HG03575 (cell line): ENCODE measurements at regions not wholly inside any gene's neighbourhood (a gene's known extent, or its start where the extent isn't known, plus 50 kb on each side); places are given as distances from the start of the nearest gene placed in this dataset.
"Not testable (repeated sequence)": the region's sequence is repeated elsewhere in the genome, so short reads cannot be mapped to it uniquely, and the experiment has no call there.

Source experiments
- ATAC-seq: cut with Tn5 transposase; IDR thresholded peaks from one replicate; pipeline ENCODE4 v1.9.1; 2021; ENCODE audit not compliant: unreplicated experiment, insufficient number of reproducible peaks, low FRiP score; ENCODE audit errors: extremely low read depth

DNA sequence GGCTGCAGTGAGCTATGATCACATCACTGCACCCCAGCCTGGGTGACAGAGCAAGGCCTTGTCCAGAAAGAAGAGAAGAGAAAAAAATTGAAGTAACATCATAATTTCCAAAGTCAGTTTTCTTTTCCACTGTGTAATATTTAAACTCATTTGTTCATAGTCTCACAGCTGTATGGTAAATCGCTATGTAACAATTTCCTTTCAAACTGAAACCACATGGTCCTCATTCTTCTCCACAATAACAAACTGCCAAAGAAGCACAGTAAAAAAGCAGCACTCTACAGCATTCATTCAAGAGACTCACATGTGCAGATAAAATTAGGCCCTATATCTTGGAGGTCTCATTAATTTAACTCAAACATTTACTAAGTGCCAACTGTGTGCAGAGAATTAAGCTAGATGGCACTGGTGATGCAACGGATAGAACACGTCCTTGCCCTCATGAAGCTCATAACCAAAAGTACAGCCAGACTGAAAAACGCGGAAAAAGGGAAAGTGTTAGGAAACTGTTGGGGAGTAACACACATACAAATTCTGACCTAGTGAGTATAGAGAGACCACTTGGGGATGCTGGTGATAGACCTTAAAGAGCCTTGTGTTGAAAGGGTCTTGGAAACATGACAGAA is 174.0 kb upstream of the KCTD7 start:
- ATAC-seq: no peak

GRCh38 chr7:66455432-66455831 is 173.2 kb upstream of the KCTD7 start:
- not testable (repeated sequence) for ATAC-seq

DNA sequence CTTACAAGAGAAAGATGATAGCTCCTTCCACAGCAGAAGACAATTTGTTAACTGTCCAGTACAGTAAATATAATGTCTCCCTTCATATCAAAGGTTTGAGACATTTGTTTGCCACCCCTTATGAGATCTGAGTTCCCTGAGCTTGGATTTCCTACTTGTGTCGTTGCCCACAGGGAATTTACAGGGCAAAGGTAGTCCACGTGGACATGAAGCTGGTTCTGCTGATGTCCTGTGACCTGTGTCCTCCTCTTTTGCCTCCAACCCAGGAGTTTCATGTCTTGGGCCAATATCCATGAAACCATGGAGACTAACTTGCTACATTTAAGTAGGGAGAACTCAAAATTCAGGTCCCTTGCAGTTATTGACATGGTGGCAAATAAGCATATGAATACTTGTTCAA is 172.2 kb upstream of the KCTD7 start:
- ATAC-seq: not testable (repeated sequence)

GRCh38 chr7:66458991-66459390 is 169.7 kb upstream of the KCTD7 start:
- ATAC-seq: not testable (repeated sequence)

DNA sequence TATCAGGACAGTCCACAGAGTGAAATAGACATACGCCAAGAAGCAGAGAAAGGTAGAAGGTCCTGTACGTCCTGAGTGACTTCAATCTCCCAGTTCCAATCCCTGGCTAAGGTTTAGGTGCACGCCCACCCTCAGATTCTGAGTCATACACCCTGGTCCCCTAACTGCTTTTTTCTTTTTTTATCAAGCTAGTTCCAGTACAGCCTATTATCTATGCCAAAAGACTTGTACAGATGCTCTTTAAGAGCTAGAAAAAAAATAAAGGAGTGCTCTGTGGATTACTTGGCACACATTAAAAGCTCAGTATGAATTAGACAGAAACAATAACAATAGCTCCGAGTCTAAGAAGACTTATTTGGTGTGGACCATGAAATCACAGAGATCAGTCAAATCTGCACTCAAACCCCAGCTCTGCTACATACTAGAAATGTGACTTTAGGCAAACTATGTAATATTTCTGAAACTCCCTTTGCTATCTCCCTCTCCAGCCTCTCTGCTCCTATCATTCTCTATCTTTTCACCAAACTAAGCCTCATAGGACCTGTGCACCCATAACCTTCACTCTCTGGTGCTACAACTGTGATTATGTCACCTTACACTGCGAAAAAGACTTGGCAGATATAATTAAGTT is 168.8 kb upstream of the KCTD7 start:
- not testable (repeated sequence) for ATAC-seq

DNA sequence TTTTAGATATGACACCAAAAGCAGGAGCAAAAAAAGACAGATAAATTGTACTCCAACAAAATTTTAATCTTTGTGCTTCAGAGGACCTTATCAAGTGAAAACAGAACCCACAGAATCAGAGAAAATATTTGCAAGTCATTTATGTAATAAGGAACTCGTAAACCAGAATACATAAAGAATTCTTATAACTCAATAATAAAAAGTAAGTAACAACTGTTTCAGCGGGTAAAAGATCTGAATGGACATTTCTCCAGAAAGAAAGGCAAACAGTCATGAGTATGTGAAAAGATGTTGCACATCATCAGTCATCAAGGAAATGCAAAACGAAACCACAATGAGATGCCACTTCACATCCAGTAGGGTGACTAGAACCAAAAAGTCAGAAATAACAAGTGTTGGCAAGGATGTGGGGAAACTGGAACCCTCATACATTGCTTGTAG is 167.7 kb upstream of the KCTD7 start:
- no peak for ATAC-seq

GRCh38 chr7:66461397-66461796 is 167.3 kb upstream of the KCTD7 start:
- ATAC-seq: not testable (repeated sequence)

DNA sequence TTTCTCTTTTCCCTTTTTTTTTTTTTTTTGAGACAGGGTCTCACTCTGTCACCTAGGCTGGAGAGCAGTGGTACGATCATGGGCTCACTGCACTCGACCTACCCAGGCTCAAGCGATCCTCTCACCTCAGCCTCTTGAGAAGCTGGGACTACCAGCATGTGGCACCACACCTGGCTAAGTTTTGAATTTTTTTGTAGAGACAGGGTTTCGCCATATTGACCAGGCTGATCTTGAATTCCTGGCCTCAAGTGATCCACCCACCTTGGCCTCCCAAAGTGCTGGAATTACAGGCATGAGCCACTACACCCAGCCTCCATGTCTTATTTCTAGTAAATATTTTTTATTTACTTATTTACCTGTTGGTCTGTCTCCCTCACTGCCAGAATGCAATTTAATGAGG is 165.8 kb upstream of the KCTD7 start:
- ATAC-seq: not testable (repeated sequence)

DNA sequence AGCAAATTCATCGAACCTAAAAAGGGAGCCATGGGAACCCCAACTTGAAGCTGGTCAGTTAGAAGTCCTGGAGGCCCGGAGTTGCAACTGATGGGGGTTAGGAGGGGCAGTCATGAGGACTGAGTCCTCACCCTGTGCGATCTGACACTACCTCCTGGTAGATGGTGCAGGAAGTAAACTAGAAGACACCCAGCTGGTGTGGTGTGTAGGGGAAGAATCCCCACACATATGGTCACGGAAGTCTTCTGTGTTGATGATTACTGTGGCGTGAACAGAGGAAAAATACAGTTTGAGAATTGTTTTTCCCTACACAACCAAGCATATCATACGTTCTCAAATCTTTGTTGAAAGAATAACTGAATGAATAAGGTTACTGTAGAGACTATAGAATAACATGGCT is 164.6 kb upstream of the KCTD7 start:
- ATAC-seq: no peak

DNA sequence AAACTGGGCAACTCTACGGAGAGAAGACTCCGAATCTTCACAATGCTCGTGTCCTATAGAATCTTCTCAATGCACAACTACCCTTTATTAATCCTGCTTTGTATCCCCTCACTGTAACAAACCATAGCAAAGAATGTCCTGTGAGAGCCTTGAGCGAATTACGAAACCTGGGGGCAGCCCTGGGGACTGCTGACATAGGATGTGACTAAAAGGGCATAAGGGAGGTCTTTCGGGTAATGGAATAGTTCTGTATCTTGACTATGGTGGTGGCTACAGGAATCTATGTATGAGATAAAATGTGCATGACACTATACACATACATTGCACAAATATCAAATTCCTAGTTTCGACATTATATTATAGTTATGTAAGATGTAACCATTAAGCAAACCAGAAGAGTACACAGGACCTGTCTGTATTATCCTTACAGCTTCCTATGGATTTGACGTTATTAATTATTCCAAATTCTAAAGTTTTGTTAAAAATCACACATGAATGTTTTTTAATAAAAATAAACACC is 162.5 kb upstream of the KCTD7 start:
- ATAC-seq: no peak

DNA sequence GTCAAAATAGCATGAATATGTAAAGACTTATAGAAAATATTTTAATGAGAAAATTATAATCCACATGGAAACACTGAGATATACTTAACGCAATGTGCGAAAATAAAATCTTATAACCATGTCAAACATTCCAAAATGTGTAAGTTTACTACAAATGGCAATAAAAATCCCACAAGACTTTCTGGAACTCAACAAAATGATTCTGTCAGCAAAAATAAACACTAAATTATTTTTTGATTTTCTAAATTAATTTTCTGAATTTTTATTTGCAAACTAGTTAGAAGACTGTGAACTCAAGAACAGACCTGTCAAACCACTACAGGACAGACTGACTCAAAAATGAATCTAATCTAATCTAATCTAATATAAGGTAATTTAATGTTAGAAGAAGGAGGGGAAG is 160.8 kb upstream of the KCTD7 start:
- ATAC-seq: no peak

DNA sequence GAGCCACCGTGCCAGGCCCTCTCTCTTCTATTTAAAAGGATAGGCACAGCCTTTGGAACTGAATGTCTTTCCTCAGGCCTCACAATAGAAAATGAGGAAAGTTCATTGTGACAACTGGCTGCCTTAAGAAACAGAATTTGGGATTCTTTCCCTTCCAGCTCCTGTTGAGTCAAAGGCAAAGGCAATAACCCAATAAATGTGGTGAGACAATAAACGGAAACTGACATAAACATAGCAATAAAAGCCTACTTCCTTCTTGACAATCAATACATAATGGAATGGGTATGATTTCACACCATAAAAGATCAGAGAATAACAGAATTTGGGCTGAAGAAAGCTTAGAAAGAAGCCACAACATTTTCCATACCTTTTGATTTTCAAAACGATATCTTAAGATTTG is 155.6 kb upstream of the KCTD7 start:
- ATAC-seq: not testable (repeated sequence)

DNA sequence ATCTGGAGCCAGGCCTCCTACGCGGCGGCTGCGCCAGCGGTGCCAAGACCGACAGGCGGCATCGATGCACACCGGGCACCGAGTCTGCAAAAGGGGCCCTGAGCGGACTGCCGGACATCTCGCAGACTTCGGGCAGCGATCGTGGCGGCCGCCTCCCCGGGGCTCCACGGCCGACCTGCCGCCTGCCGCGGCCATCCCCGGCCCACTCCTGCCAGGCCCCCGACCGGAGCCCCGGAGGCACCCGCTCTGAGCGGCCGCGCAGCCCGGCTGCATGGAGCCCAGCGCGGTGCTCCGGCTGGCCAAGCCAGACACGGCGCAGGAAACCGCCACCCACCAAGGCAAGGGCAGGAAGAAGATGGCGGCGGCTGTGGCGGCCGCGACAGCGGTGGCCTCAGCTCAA is 154.2 kb upstream of the KCTD7 start:
- ATAC-seq: no peak

DNA sequence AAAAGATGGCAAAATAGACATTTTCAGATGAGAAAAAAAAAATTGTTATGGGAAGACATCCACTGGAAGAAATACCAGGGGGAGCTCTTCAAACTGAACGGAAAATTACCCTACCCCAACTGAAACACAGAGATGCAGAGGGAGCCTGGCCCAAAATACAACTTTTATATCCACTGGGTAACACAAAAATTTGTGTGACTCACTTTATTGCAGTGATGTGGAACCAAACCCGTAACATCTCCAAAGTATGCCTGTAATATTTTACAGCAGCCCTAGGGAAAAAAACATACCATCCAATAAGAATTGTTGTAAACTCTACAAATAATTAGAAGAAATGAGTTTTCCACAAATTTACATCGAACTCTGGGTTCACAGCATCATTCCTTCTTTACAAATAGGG is 152.6 kb upstream of the KCTD7 start:
- ATAC-seq: not testable (repeated sequence)

DNA sequence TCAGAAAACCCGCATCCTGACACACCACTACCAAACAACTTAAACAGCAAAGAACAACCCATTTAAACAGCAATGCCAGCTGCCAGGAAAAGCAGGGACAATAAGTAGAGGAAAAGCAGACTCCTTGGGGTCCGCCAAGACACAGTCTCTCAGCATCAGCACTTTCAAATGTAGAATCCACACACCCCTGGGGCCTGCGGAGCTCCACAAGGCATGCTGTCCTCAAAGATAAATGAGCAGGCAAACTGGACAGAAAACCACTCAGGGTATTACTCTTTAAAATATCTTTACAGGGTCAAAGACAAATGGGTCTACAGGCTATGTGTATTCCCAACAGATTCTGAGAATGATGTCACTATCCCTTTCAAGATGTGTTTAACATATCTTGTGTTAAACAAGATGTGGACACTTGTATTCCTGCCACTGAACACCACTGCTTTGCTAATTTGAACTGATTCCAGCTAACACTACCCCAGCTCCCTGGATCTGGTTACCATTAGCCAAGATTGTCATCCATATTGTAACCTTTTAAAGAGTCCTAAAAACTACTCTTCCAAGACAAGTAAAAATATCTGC is 150.8 kb upstream of the KCTD7 start:
- ATAC-seq: not testable (repeated sequence)

DNA sequence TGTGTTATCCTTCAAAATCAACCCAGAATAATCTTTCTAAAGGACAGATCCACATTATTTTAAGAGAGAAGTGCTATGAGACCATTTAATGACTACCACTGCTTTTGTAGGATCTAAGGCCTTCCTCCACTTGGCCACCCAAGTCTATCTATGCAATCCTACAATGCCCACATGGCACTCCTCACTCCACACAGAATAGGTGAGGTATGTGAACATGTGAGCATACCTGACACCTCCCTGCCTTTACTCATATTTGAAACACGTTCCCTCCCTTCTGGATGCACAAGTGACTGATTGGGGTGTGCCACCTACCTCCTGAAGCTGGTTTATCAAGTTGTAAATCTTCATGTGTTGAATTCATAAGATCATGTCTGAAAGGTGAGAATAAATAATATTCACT is 147.5 kb upstream of the KCTD7 start:
- not testable (repeated sequence) for ATAC-seq

DNA sequence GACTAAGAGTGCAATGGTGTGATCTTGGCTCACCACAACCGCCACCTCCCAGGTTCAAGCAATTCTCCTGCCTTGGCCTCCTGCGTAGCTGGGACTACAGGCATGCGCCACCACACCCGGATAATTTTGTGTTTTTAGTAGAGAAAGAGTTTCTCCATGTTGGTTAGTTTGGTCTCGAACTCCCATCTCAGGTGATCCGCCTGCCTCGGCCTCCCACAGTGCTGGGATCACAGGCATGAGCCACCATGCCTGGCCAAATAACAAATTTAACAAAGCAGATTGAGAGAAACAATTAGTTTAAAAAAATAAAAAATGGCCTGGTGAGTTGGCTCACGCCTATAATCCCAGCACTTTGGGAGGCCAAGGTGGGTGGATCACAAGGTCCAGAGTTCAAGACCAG is 139.6 kb upstream of the KCTD7 start:
- not testable (repeated sequence) for ATAC-seq

DNA sequence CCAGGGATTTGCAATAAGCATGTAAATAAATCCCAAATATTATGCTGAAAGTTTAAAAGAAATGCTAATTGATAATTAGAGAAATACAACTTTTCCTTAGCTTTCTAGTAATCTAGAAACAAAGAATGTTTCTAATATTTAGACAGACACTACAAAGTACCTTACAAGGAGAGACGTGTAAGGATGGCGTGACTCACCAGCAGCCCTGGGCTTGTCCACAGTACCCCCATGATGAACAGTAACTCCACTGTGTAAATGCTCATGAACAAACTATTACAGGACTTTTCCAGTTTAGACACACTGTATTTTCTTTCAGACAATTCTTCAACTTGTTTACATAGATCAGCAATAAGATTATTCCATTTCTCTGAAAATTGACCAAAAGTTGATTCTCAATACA is 138.9 kb upstream of the KCTD7 start:
- ATAC-seq: not testable (repeated sequence)

DNA sequence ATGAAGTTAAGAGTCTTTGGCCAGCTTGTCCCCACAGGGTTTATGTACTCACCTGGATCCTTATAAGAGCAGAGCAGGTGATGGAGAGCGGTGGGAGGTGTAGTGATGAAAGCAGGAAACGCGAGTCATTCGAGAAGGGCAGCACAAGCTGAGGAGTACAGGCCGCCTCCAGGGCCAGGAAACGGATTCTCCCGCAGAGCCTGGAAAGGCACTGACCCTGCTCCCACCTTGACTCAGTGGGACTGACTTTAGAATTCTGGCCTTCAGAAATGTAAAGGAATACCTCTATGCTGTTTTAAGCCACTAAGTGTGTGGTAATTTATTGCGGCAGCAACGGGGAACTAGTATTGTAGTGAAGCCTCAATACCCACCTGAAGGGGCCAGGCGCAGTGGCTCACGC is 137.7 kb upstream of the KCTD7 start:
- ATAC-seq: not testable (repeated sequence)

- not testable (repeated sequence) for ATAC-seq
These were observed 136.3 kb upstream of the KCTD7 start for GRCh38 chr7:66492405-66492804.
